ENCODE measurements at regions not wholly inside any gene's neighbourhood (a gene's known extent, or its start where the extent isn't known, plus 50 kb on each side); places are given as distances from the start of the nearest gene placed in this dataset.
"Not testable (repeated sequence)": the region's sequence is repeated elsewhere in the genome, so short reads cannot be mapped to it uniquely, and the experiment has no call there.

GRCh38 chr12:92385296-92385695 lies 239.7 kb upstream of the BTG1 start:
- DNase-seq = no peak

- DNase-seq = no peak
These were observed 238.9 kb upstream of the BTG1 start for GRCh38 chr12:92384571-92384970.

GRCh38 chr12:92382383-92382878 lies 236.8 kb upstream of the BTG1 start:
- no peak for DNase-seq

GRCh38 chr12:92381856-92382255 lies 236.2 kb upstream of the BTG1 start:
- no peak for DNase-seq

- no peak for DNase-seq
These were observed 233.2 kb upstream of the BTG1 start for GRCh38 chr12:92378682-92379479.

- not testable (repeated sequence) for DNase-seq
These were observed 229.9 kb upstream of the BTG1 start for GRCh38 chr12:92375504-92375903.

GRCh38 chr12:92370828-92371227 lies 225.2 kb upstream of the BTG1 start:
- no peak for DNase-seq

- DNase-seq = no peak
These were observed 224.0 kb upstream of the BTG1 start for GRCh38 chr12:92369636-92370035.

GRCh38 chr12:92369056-92369455 lies 223.4 kb upstream of the BTG1 start:
- no peak for DNase-seq

- DNase-seq = no peak
These were observed 220.2 kb upstream of the BTG1 start for GRCh38 chr12:92365836-92366235.

GRCh38 chr12:92365333-92365732 lies 219.7 kb upstream of the BTG1 start:
- DNase-seq = no peak

GRCh38 chr12:92363295-92364146 lies 217.9 kb upstream of the BTG1 start:
- peak; percentile 34 for DNase-seq

- no peak for DNase-seq
These were observed 217.1 kb upstream of the BTG1 start for GRCh38 chr12:92362785-92363184.

GRCh38 chr12:92362126-92362525 lies 216.5 kb upstream of the BTG1 start:
- no peak for DNase-seq

GRCh38 chr12:92360543-92360942 lies 214.9 kb upstream of the BTG1 start:
- DNase-seq = no peak

- DNase-seq = no peak
These were observed 214.0 kb upstream of the BTG1 start for GRCh38 chr12:92359581-92360209.

- no peak for DNase-seq
These were observed 212.1 kb upstream of the BTG1 start for GRCh38 chr12:92357584-92358261.

GRCh38 chr12:92356425-92356824 lies 210.8 kb upstream of the BTG1 start:
- no peak for DNase-seq

GRCh38 chr12:92349635-92350034 lies 204.0 kb upstream of the BTG1 start:
- no peak for DNase-seq

GRCh38 chr12:92342574-92342973 lies 196.9 kb upstream of the BTG1 start:
- DNase-seq = no peak

GRCh38 chr12:92341065-92341668 lies 195.5 kb upstream of the BTG1 start:
- DNase-seq = no peak

- DNase-seq = no peak
These were observed 194.9 kb upstream of the BTG1 start for GRCh38 chr12:92340441-92341064.

All from activated CD4-positive, alpha-beta T cell treated with anti-CD3 and anti-CD28 coated beads for 1 hour (primary cell).